Glomerular visceral epithelial cell (primary cell): ENCODE measurements at regions not wholly inside any gene's neighbourhood (a gene's known extent, or its start where the extent isn't known, plus 50 kb on each side); places are given as distances from the start of the nearest gene placed in this dataset.

Experiments used
- DNase-seq: peaks from one replicate; pipeline ENCODE4 v3.0.0-alpha.2; 2016; ENCODE audit errors: extremely low spot score

GRCh38 chr17:79341816-79342215 is 267.2 kb downstream of the ENGASE start:
- no peak for DNase-seq

- DNase-seq, result no peak
Observed at GRCh38 chr17:79341222-79341780, 266.7 kb downstream of the ENGASE start.

GRCh38 chr17:79340333-79341221 is 266.0 kb downstream of the ENGASE start:
- no peak for DNase-seq

GRCh38 chr17:79339321-79339720 is 264.7 kb downstream of the ENGASE start:
- no peak for DNase-seq

GRCh38 chr17:79338604-79339003 is 264.0 kb downstream of the ENGASE start:
- no peak for DNase-seq

GRCh38 chr17:79338152-79338551 is 263.5 kb downstream of the ENGASE start:
- no peak for DNase-seq

- no peak for DNase-seq
Observed at GRCh38 chr17:79337053-79337452, 262.4 kb downstream of the ENGASE start.

- no peak for DNase-seq
Observed at GRCh38 chr17:79335456-79335855, 260.8 kb downstream of the ENGASE start.

GRCh38 chr17:79332011-79332554 is 257.5 kb downstream of the ENGASE start:
- no peak for DNase-seq

- DNase-seq, result no peak
Observed at GRCh38 chr17:79331492-79331891, 256.9 kb downstream of the ENGASE start.

GRCh38 chr17:79330696-79331095 is 256.1 kb downstream of the ENGASE start:
- no peak for DNase-seq

- no peak for DNase-seq
Observed at GRCh38 chr17:79330229-79330628, 255.6 kb downstream of the ENGASE start.

GRCh38 chr17:79326814-79327213 is 252.2 kb downstream of the ENGASE start:
- no peak for DNase-seq

GRCh38 chr17:79325709-79326430 is 251.2 kb downstream of the ENGASE start:
- no peak for DNase-seq

- DNase-seq, result no peak
Observed at GRCh38 chr17:79324194-79324593, 249.6 kb downstream of the ENGASE start.

- no peak for DNase-seq
Observed at GRCh38 chr17:79323566-79323965, 248.9 kb downstream of the ENGASE start.

- no peak for DNase-seq
Observed at GRCh38 chr17:79322211-79323123, 247.8 kb downstream of the ENGASE start.

- DNase-seq, result no peak
Observed at GRCh38 chr17:79320331-79320730, 245.7 kb downstream of the ENGASE start.

- DNase-seq, result no peak
Observed at GRCh38 chr17:79317916-79318315, 243.3 kb downstream of the ENGASE start.

- no peak for DNase-seq
Observed at GRCh38 chr17:79316805-79317204, 242.2 kb downstream of the ENGASE start.

GRCh38 chr17:79315358-79316105 is 240.9 kb downstream of the ENGASE start:
- no peak for DNase-seq
